SK-N-SH (cell line): ENCODE measurements at regions not wholly inside any gene's neighbourhood (a gene's known extent, or its start where the extent isn't known, plus 50 kb on each side); places are given as distances from the start of the nearest gene placed in this dataset.

Experiments used
- CTCF ChIA-PET: fragments of 300-600, 350-600 bp; formaldehyde crosslinking; extraction: SDS; loops from one replicate; lab custom pipeline; 2021; lab: Yijun Ruan, JAX
- POLR2A ChIA-PET: fragments of 350-600 bp; sonication (Branson Sonifier 250); formaldehyde crosslinking; extraction: SDS; loops from one replicate; lab custom pipeline; 2020; ENCODE audit warnings: antibody characterized with exemption, inconsistent platforms; lab: Yijun Ruan, JAX
- DNase-seq: peaks from one replicate; pipeline ENCODE4 v3.0.0; 2012
- H2AFZ ChIP-seq: fragments of 200-600 bp; sonication (generic); 2 replicates; pipeline ENCODE4 v1.8.1; 2016; ENCODE audit warnings: antibody characterized with exemption, mild to moderate bottlenecking, low read depth
- H3F3A ChIP-seq: fragments of 200-600 bp; sonication (generic); replicated peaks from 2 replicates; pipeline ENCODE3; 2016; ENCODE audit warnings: antibody characterized with exemption, mild to moderate bottlenecking; ENCODE audit not compliant: insufficient read depth
- H3K27ac ChIP-seq, 2 experiments: fragments of 200-500 bp in 1 of 2; fragments of 200-600 bp in 1 of 2; sonication (Bioruptor generic) in 1 of 2; sonication (generic), shearing (Covaris generic) in 1 of 2; 2 replicates each; pipeline versions ENCODE4 v1.5.1 to v1.6.1; 2014 to 2016; ENCODE audit warnings: low read depth in 2 of 2, inconsistent platforms in 1 of 2, low read length in 1 of 2, mild to moderate bottlenecking in 1 of 2, mixed read lengths in 1 of 2
- H3K27me3 ChIP-seq: fragments of 200-600 bp; sonication (generic), shearing (Covaris generic); 2 replicates; pipeline ENCODE4 v1.6.1; 2016; ENCODE audit warnings: mixed run types; ENCODE audit not compliant: insufficient read depth
- H3K36me3 ChIP-seq, 2 experiments: fragments of 200-500 bp in 1 of 2; fragments of 200-600 bp in 1 of 2; sonication (Bioruptor generic) in 1 of 2; sonication (generic) in 1 of 2; replicated peaks in 1 of 2; 2 replicates each; pipeline versions ENCODE3 to v1.5.1; 2014 to 2016; ENCODE audit warnings: low read length in 1 of 2, mild to moderate bottlenecking in 1 of 2; ENCODE audit not compliant: insufficient read depth in 2 of 2, control insufficient read depth in 1 of 2
- H3K4me1 ChIP-seq, 2 experiments: fragments of 200-500 bp in 1 of 2; fragments of 200-600 bp in 1 of 2; sonication (Bioruptor generic) in 1 of 2; sonication (generic), shearing (Covaris generic) in 1 of 2; 2 replicates each; pipeline versions ENCODE4 v1.5.1 to v1.6.1; 2014 to 2016; ENCODE audit warnings: low read depth in 1 of 2, low read length in 1 of 2, mixed run types in 1 of 2; ENCODE audit not compliant: insufficient read depth in 2 of 2, control insufficient read depth in 1 of 2
- H3K4me2 ChIP-seq: fragments of 200-600 bp; sonication (generic), shearing (Covaris generic); 2 replicates; pipeline ENCODE4 v1.6.1; 2017; ENCODE audit warnings: mixed run types
- H3K4me3 ChIP-seq, 2 experiments: fragments of 200-500 bp in 1 of 2; fragments of 200-600 bp in 1 of 2; sonication (Bioruptor generic) in 1 of 2; sonication (generic), shearing (Covaris generic) in 1 of 2; 2 replicates each; pipeline versions ENCODE4 v1.5.1 to v1.8.1; 2014 to 2016; ENCODE audit warnings: low read depth in 2 of 2, inconsistent platforms in 1 of 2, low read length in 1 of 2, mild to moderate bottlenecking in 1 of 2, mixed read lengths in 1 of 2, moderate library complexity in 1 of 2
- H3K79me2 ChIP-seq: fragments of 200-600 bp; sonication (generic); 2 replicates; pipeline ENCODE4 v1.8.1; 2017; ENCODE audit warnings: mild to moderate bottlenecking; ENCODE audit not compliant: insufficient read depth
- H3K9ac ChIP-seq: fragments of 200-600 bp; sonication (generic); 2 replicates; pipeline ENCODE4 v1.6.1; 2017; ENCODE audit warnings: mixed run types
- H3K9me2 ChIP-seq: fragments of 200-600 bp; sonication (generic); 2 replicates; pipeline ENCODE4 v1.6.1; 2017; ENCODE audit warnings: mixed run types
- H3K9me3 ChIP-seq: fragments of 200-600 bp; sonication (generic); 2 replicates; pipeline ENCODE4 v1.6.1; 2017; ENCODE audit warnings: mixed run types, mild to moderate bottlenecking, moderate library complexity
- H4K20me1 ChIP-seq: fragments of 200-600 bp; sonication (generic); 2 replicates; pipeline ENCODE4 v1.6.1; 2017; ENCODE audit warnings: mild to moderate bottlenecking, mixed run types; ENCODE audit not compliant: insufficient read depth
- EP300 ChIP-seq, 2 experiments: IDR thresholded peaks; 2 replicates each; pipeline versions ENCODE4 v1.4.0 to v1.6.1; 2012; ENCODE audit warnings: borderline replicate concordance in 1 of 2, low read depth in 1 of 2, low read length in 1 of 2
- GABPA ChIP-seq: IDR thresholded peaks from 2 replicates; pipeline ENCODE4 v1.4.0; 2012; ENCODE audit warnings: low read depth, mild to moderate bottlenecking
- IRF3 ChIP-seq: fragments of 150-350 bp; IDR thresholded peaks from 2 replicates; pipeline ENCODE4 v1.6.1; 2016; ENCODE audit warnings: mild to moderate bottlenecking, low read depth, low read length
- MAX ChIP-seq: IDR thresholded peaks from 2 replicates; pipeline ENCODE4 v1.4.0; 2012; ENCODE audit warnings: low read depth
- MEF2A ChIP-seq: IDR thresholded peaks from 2 replicates; pipeline ENCODE4 v1.4.0; 2012; ENCODE audit warnings: low read depth, borderline replicate concordance
- MXI1 ChIP-seq: IDR thresholded peaks from 2 replicates; pipeline ENCODE4 v1.6.1; 2012; ENCODE audit warnings: mild to moderate bottlenecking, low read depth, low read length, improper control_type of control experiment
- POLR2AphosphoS5 ChIP-seq: IDR thresholded peaks from 2 replicates; pipeline ENCODE4 v1.6.1; 2012; ENCODE audit warnings: low read depth, low read length
- RAD21 ChIP-seq: IDR thresholded peaks from 2 replicates; pipeline ENCODE4 v1.6.1; 2012; ENCODE audit warnings: mild to moderate bottlenecking, low read length
- RCOR1 ChIP-seq: fragments of 150-350 bp; IDR thresholded peaks from 2 replicates; pipeline ENCODE4 v1.6.1; 2017; ENCODE audit warnings: antibody characterized with exemption, low read length
- SMC3 ChIP-seq: IDR thresholded peaks from 2 replicates; pipeline ENCODE4 v1.6.1; 2012; ENCODE audit warnings: low read depth, low read length, improper control_type of control experiment
- TAF1 ChIP-seq: IDR thresholded peaks from 2 replicates; pipeline ENCODE4 v1.6.1; 2012; ENCODE audit warnings: low read depth, mild to moderate bottlenecking, low read length, moderate library complexity, borderline replicate concordance
- TCF12 ChIP-seq: IDR thresholded peaks from 2 replicates; pipeline ENCODE4 v1.4.0; 2012
- TEAD4 ChIP-seq: IDR thresholded peaks from 2 replicates; pipeline ENCODE4 v1.4.0; 2012; ENCODE audit warnings: mild to moderate bottlenecking, borderline replicate concordance; ENCODE audit not compliant: insufficient read depth
- USF1 ChIP-seq: IDR thresholded peaks from 2 replicates; pipeline ENCODE4 v1.4.0; 2012; ENCODE audit warnings: low read depth, borderline replicate concordance
- USF2 ChIP-seq: fragments of 150-350 bp; IDR thresholded peaks from 2 replicates; pipeline ENCODE4 v1.6.1; 2017; ENCODE audit warnings: antibody characterized with exemption, low read length, low read depth, borderline replicate concordance
- ZBTB33 ChIP-seq: IDR thresholded peaks from 2 replicates; pipeline ENCODE4 v1.4.0; 2012; ENCODE audit warnings: low read depth, borderline replicate concordance
- WGBS: methylation state at CpG from one replicate; pipeline ENCODE4 v1.1.6; 2017; ENCODE audit warnings: low lambda C conversion rate; 5-methylcytosine and 5-hydroxymethylcytosine counted together

- Histone ChIP-seq H3K9me2 (no peaks in the 10 kb centered on the region), H3K36me3 (no peaks in the 10 kb centered on the region), H3K9me3 (no peaks in the 10 kb centered on the region; the same call in 1 of the 2 replicates), H3K4me1 (no peaks in the 10 kb centered on the region), H2AFZ (no peak overlapping the region), H3F3A (no peaks in the 10 kb centered on the region), H3K79me2 (no peaks in the 10 kb centered on the region), H3K4me3 (no peak overlapping the region), H3K9ac (no peak overlapping the region), H3K27me3 (no peaks in the 10 kb centered on the region), H3K27ac (no peak overlapping the region), H4K20me1 (no peaks in the 10 kb centered on the region)
- WGBS, result 33% methylated on average over 1 of the region's 1 CpG
- CTCF ChIA-PET, result interaction anchor here (1.1 kb wide), 1 partner anchor 11 kb away, joined by 3 read pairs; no protein-coding TSS in a partner anchor
- DNase-seq, result no peak
- POLR2A ChIA-PET, result no interaction called here
- TF ChIP-seq RAD21 (no peak), RCOR1 (no peak), IRF3 (no peak), TEAD4 (no peak), MXI1 (no peak), GABPA (no peak), MEF2A (no peak), EP300 (IDR thresholded peaks at IDR 0.05; ENCODE audit: borderline replicate concordance in 1 of 2, low read depth in 1 of 2, low read length in 1 of 2) (no peak), MAX (no peak), TAF1 (no peak), USF1 (no peak), POLR2AphosphoS5 (no peak), SMC3 (no peak), ZBTB33 (no peak), USF2 (no peak), TCF12 (no peak)
- TF ChIP-seq, all 33 proteins: peak for 0
- no peak overlapping the region for H3K4me2 ChIP-seq
Measured at GRCh38 chr6:67766057-67766456, 869.0 kb upstream of the ADGRB3 start.
